ENCODE measurements at regions not wholly inside any gene's neighbourhood (a gene's known extent, or its start where the extent isn't known, plus 50 kb on each side); places are given as distances from the start of the nearest gene placed in this dataset.
"Not testable (repeated sequence)": the region's sequence is repeated elsewhere in the genome, so short reads cannot be mapped to it uniquely, and the experiment has no call there.

DNA sequence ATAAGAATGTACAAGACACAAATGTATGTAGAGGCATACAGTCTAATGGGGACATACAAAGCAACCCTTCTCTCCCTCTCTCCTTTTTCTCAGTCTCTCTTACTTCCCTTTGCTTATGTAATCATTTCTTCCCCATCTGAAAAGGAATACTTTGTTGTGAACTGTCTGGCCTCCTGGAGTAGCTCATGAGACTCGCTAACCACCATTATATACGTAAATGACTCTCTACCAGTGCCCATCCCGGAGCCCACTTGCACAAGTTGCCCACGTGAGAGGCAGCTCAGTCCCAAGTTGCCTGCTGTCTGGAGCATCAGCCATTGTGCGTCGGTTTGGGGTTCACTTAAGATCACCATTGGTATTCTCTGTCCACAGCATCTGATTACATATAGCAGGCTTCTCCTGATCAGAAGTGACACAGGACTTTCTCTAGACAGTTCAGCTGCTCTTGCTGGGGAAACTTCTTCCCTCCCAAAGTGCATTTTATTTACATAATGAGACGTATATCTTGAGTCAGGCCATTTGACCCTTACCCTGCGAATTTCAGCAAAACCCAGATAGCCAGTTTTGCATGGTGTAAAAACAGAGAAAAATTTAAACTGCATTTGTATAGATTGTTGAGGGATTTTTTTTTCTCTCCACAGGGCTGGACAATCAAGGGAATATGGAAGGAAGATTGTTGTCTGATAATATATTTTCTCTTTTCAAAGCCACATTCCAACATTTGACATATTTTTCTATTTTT, 220.7 kb upstream of the EGLN3 start:
- DNase-seq: no peak

GRCh38 chr14:34170882-34171281, 220.0 kb upstream of the EGLN3 start:
- DNase-seq: no peak

DNA sequence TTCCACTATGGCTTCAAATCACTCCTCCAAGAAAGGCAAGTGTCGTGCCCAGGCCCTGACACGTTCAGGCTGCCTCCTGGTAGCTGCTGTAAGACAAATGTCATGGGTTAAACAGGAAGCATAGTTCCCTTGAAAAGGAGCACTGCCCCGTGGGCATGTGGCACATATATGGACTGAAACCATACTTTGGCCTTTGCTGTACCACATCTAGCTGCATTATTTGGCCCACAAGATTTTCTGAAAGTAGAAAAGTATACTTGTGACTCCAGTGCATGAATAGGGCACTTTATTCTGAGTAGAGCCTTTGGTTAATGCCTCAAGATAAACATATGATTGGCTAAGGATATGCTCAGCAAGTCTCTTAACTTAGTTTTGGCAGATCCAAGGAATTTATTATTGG, 218.7 kb upstream of the EGLN3 start:
- no peak for DNase-seq

DNA sequence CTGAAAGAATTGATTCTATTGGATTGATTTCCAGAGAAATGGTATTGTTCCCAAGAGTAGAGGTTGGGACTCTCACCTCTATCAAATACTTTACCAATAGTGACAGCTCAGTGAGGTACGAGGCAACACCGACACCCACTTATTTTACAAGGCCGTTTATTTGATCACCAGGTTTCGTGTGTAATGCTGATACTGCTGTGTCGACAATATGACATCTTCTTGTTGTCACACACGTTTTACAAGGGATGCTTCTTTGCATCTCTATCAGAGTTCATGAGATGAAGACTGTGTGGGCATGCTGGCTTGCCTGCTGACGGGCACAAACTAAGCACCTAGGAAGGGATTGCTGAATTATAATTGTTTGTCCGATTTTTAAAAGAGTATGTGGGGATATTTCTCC, 217.8 kb upstream of the EGLN3 start:
- DNase-seq: no peak

DNA sequence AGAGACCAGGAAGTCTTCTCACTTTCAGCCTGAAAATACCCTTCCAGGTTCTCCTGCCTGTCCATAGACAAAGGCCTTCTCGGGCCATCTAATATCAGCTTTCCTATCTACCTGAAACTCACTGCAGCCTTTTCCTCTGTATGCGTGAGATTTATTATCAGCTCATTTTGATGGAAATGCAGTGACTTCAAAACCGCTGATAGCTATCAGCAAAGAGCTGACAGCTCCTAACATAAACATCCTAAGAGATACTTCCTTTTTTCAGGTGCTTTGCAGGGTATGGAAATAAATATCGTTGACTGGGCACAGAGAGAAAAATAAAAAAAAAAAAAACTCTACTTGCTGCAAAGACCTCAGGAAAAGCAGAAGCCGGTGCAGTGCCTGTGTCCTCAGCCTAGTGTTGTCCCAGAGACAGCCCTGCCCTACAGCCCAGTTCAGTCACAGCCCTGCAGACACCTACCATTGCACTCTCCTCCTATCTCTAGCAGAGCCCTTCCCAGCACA, 215.0 kb upstream of the EGLN3 start:
- DNase-seq: no peak

DNA sequence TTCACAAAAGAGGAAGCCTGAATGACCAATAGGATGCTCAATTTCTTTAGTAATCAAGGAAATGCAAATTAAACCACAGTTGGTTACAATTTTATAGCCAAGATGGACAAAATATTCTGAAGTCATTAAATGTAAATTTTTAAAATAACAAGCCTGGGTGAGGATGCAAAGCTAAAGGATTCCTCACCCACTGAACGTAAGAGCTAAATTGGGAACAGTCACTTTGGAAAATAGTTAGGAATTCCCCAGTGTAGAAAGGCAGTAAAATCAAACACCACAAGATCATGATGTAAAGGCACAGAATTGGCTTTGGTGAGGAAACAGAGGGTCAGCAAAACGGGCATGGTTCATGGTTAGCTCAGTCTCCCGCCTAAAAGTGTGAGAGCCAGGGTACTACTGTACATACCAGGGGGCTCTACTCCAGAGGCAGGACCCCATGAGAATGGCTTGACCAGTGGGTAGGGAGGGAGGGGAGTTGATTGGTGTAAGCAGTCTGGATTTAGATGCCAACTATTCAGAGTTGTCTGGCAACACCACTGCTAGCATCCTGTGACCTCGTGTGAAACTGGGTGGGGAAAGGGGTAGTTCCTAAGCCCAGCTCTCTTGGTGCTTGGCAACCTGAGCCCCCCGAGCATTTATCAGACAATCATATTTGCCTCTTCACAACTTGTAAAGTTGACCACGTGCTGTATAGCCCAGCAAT, 213.4 kb upstream of the EGLN3 start:
- no peak for DNase-seq

GRCh38 chr14:34161351-34162082, 210.6 kb upstream of the EGLN3 start:
- DNase-seq: no peak

- DNase-seq: no peak
Observed at GRCh38 chr14:34160619-34161018, 209.7 kb upstream of the EGLN3 start.

GRCh38 chr14:34157651-34158050, 206.8 kb upstream of the EGLN3 start:
- DNase-seq: no peak

GRCh38 chr14:34147461-34147860, 196.6 kb upstream of the EGLN3 start:
- DNase-seq: no peak

DNA sequence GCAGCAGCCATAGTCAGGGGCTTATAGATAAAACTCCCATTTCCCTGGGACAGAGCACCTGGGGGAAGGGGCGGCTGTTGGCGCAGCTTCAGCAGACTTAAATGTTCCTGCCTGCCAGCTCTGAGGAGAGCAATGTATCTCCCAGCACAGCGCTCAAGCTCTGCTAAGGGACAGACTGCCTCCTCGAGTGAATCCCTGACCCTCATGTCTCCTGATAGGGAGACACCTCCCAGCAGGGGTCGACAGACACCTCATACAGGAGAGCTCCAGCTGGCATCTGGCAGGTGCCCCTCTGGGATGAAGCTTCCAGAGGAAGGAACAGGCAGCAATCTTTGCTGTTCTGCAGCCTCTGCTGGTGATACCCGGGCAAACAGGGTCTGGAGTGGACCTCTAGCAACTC, 189.3 kb upstream of the EGLN3 start:
- DNase-seq: not testable (repeated sequence)

DNA sequence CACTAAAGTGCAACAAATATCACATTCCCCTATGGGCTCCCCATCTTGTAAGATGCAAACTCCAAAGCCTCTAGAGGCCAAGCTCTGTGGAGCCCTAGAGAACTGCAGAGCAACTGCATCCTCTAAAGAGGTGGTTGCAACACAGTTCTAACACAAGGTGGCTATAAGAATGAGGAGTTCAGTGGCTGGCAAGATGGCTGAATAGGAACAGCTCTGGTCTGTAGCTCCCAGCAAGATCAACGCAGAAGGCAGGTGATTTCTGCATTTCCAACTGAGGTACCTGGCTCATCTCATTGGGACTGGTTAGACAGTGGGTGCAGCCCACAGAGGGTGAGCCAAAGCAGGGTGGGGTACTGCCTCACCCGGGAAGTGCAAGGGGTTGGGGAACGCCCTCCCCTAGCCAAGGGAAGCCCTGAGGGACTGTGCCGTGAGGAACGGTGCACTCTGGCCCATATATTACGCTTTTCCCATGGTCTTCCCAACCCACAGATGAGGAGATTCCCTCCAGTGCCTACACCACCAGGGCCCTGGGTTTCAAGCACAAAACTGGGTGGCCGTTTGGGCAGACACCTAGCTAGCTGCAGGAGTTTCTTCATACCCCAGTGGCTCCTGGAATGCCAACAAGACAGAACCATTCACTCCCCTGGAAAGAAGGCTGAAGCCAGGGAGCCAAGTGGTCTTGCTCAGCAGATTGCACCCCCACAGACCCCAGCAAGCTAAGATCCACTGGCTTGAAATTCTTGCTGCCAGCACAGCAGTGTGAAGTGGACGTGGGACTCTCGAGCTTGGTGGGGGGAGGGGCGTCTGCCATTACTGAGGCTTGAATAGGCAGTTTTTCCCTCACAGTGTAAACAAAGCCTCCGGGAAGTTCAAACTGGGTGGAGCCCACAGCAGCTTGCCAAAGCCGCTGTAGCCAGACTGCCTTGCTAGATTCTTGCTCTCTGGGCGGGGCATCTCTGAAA, 188.6 kb upstream of the EGLN3 start:
- DNase-seq: not testable (repeated sequence)

DNA sequence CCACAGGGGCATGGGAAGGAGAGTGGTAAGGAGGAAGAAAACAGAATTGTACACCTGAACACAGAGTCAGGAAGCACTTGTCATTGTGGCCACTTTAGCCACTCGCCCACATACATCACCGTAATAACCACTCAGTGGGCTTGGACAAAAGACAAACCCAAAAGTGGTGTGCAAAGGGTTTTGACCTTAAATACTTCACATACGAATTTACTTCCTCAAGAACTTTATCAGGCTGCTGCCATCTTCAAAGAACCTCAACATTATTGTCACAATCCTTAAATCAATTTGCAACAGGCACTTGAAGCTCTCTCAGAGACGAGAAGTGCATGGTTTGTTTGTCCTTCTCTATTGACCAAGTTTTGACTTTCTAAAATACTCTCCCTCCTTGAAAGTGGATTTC, 187.3 kb upstream of the EGLN3 start:
- DNase-seq: no peak

DNA sequence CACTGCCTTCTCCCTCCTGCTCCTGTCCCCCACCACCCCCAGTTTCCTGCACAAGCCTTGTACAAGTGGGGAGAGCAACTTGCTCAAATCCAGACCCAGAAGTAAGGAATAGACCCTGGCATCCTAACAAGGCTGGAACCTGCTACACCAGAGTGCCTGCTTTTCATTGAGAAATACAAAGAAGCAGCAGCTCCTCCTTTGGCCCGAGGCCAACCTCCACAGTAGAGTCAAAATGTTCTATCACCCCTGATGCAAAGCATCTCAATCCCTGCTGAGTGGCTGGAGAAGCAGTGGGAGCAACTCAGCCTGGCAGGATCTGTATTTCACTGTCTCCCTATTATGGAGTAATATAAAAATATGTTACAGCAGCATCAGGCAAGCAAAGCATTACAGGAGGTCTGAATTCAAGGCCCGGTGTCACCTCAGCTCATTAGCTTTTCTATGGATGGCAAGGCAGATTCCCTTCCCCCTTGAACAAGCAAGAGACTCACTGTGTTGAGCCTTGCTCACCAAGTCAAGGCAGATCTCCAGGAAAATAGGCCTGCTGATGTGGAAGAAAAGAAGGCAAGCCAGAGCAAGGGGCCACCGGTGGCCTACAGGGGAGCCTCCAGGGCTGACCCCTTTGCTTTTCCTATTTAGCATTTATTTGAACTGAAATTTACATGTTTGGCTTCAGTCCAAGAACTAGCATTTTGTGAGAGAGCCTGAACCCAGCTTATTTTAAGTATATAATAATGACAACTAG, 186.3 kb upstream of the EGLN3 start:
- no peak for DNase-seq

- no peak for DNase-seq
Observed at GRCh38 chr14:34135492-34135891, 184.6 kb upstream of the EGLN3 start.

GRCh38 chr14:34134484-34134883, 183.6 kb upstream of the EGLN3 start:
- no peak for DNase-seq

DNA sequence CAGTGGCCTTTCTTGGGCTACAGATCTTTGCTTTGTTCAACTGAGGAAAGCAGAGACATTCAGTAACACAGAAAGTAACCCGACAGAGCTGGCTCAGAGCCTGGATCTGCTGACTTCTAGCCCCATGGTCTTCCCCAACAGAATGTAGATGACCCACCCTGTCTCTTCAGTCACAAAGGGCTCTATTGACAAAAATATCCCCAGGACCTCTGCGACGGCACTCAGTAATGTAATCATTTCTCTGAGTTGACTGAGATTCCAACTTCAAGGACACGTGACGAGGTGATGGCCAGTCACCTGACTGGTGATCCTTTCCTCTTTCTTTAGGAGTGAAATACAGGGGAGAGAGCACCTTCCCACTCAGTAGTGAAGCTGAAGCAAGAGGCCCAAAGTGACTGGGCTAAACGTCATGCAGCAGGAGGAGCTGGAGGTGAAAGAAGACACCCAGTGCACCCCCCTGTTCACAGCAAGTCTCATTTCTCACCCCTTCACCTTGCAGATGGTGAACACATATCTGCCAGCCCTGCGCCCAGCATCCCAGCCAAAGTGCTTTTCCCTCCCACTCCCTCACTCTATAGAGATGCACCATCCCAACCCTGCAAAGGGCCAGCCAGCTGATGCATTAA, 179.2 kb upstream of the EGLN3 start:
- no peak for DNase-seq

DNA sequence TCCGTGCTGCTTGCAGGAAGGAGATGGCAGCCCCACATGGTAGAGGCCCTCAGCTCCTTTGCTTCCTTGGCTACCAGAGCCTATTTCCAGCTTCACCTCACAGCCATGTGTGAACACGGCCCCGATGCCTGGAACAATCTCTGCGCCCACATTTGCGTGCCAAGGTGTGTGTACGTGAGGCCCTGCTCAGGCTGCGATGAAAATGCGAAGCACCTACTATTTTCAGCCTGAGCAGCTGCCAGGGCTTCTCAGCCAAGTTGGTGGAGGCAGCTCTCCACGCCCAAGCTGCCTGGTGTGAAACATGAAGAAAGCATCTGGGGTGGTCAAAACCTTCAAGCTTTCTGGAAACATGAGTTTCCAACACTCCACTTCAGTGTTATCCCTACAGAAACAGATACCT, 177.8 kb upstream of the EGLN3 start:
- no peak for DNase-seq

GRCh38 chr14:34126586-34126985, 175.7 kb upstream of the EGLN3 start:
- DNase-seq: no peak

DNA sequence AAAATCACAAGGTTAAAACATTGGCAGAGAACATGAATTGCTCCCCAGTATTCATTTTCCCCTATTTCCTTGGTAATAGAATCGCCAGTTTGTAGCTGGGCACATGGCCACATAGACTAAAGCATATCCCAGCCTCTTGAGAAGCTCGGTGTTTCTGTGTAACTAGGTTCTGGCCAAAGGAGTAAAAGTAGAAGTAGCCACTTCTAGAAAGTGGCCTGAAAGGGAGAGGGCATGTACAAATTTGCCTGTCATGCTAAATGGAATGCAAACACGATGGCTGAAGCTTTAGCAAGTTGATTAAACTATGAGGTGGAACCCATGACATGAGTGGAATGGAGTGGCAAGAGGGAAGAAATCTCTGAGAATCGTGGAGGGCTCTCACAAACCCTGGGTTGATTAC, 173.7 kb upstream of the EGLN3 start:
- no peak for DNase-seq

GRCh38 chr14:34122650-34123049, 171.8 kb upstream of the EGLN3 start:
- DNase-seq: no peak
